Limb (tissue), 2 donors: ENCODE measurements at regions not wholly inside any gene's neighbourhood (a gene's known extent, or its start where the extent isn't known, plus 50 kb on each side); places are given as distances from the start of the nearest gene placed in this dataset.
"Not testable (repeated sequence)": the region's sequence is repeated elsewhere in the genome, so short reads cannot be mapped to it uniquely, and the experiment has no call there.

Source experiments
- DNase-seq, 2 donors: peaks; one replicate each; pipeline ENCODE4 v3.0.0-alpha.2; 2016; ENCODE audit errors: extremely low spot score in 2 of 2

- DNase-seq, result no peak
Measured at GRCh38 chr5:89676634-89677033, 732.9 kb downstream of the CETN3 start.

GRCh38 chr5:89673019-89673418, 736.5 kb downstream of the CETN3 start:
- DNase-seq, result no peak

- DNase-seq, result no peak
Measured at GRCh38 chr5:89668821-89669220, 740.7 kb downstream of the CETN3 start.

GRCh38 chr5:89662499-89662898, 747.1 kb downstream of the CETN3 start:
- no peak for DNase-seq

- no peak for DNase-seq
Measured at GRCh38 chr5:89638871-89639270, 755.9 kb upstream of the MEF2C start.

- not testable (repeated sequence) for DNase-seq
Measured at GRCh38 chr5:89634176-89634575, 751.2 kb upstream of the MEF2C start.

- DNase-seq, result not testable (repeated sequence)
Measured at GRCh38 chr5:89630064-89630463, 747.1 kb upstream of the MEF2C start.

- no peak for DNase-seq
Measured at GRCh38 chr5:89628876-89629635, 746.1 kb upstream of the MEF2C start.

- no peak for DNase-seq
Measured at GRCh38 chr5:89615839-89616518, 733.0 kb upstream of the MEF2C start.

- DNase-seq, result no peak
Measured at GRCh38 chr5:89613222-89613956, 730.4 kb upstream of the MEF2C start.

- DNase-seq, result no peak
Measured at GRCh38 chr5:89606939-89607534, 724.1 kb upstream of the MEF2C start.

GRCh38 chr5:89604342-89604741, 721.4 kb upstream of the MEF2C start:
- no peak for DNase-seq

GRCh38 chr5:89601880-89602279, 718.9 kb upstream of the MEF2C start:
- no peak for DNase-seq

- DNase-seq, result no peak
Measured at GRCh38 chr5:89597878-89598277, 714.9 kb upstream of the MEF2C start.

- DNase-seq, result no peak
Measured at GRCh38 chr5:89596821-89597220, 713.8 kb upstream of the MEF2C start.

- no peak for DNase-seq
Measured at GRCh38 chr5:89595056-89595455, 712.1 kb upstream of the MEF2C start.

- DNase-seq, result no peak
Measured at GRCh38 chr5:89584339-89584956, 701.5 kb upstream of the MEF2C start.

GRCh38 chr5:89583534-89583933, 700.5 kb upstream of the MEF2C start:
- DNase-seq, result no peak

- no peak for DNase-seq
Measured at GRCh38 chr5:89582768-89583339, 699.9 kb upstream of the MEF2C start.

- DNase-seq, result no peak
Measured at GRCh38 chr5:89580976-89581375, 698.0 kb upstream of the MEF2C start.

GRCh38 chr5:89575319-89575718, 692.3 kb upstream of the MEF2C start:
- no peak for DNase-seq
